ENCODE measurements at regions not wholly inside any gene's neighbourhood (a gene's known extent, or its start where the extent isn't known, plus 50 kb on each side); places are given as distances from the start of the nearest gene placed in this dataset.
A peak's percentile ranks its signal among the peaks of the same experiment; 100 is the strongest.
"Not testable (repeated sequence)": the region's sequence is repeated elsewhere in the genome, so short reads cannot be mapped to it uniquely, and the experiment has no call there.

DNA sequence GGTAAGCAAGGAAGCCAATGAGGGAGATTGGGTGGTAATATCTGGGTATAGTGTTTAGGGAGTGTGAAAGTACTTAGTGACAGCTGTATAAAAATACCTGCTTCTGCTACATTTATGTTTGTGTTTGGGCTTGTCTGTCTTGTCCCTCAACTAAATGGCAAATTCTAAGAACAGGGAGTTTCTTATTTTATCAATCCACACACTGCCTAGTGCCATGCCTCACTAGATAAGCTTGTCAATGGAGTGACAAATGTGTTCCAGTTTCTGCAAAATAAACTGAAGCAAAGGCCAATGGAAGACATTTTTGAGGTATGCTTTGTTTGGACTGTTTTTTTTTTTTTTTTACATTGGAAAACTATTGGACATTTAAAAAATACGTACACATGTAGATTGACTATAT is 418.0 kb downstream of the SH2D1A start:
- Mint-ChIP-seq H3K4me3 (no peak overlapping the region), H3K4me1 (no peaks in the 10 kb centered on the region), H3K27me3 (no peaks in the 10 kb centered on the region), H3K27ac (no peak overlapping the region), H3K36me3 (no peaks in the 10 kb centered on the region), H3K9me3 (peaks cover 0 to 4% (median 0%) of the 10 kb centered on the region in 7 donors)
- DNase-seq (no peak), ATAC-seq (ENCODE audit: low read depth in 2 of 2) (no peak)

GRCh38 chrX:124769166-124769565 is 422.8 kb downstream of the SH2D1A start:
- H3K27ac Mint-ChIP-seq = no peak overlapping the region
- no peaks in the 10 kb centered on the region for H3K4me1 Mint-ChIP-seq
- ATAC-seq (ENCODE audit: low read depth in 2 of 2) = no peak
- peaks cover 0 to 4% (median 0%) of the 10 kb centered on the region in 7 donors for H3K9me3 Mint-ChIP-seq
- no peak overlapping the region for H3K4me3 Mint-ChIP-seq
- no peaks in the 10 kb centered on the region for H3K36me3 Mint-ChIP-seq
- DNase-seq = no peak
- no peaks in the 10 kb centered on the region for H3K27me3 Mint-ChIP-seq

GRCh38 chrX:124771292-124771691 is 424.9 kb downstream of the SH2D1A start:
- peaks cover 0 to 10% (median 0%) of the 10 kb centered on the region in 7 donors for H3K9me3 Mint-ChIP-seq
- ATAC-seq (ENCODE audit: low read depth in 2 of 2) = no peak
- no peak overlapping the region for H3K4me3 Mint-ChIP-seq
- H3K36me3 Mint-ChIP-seq = no peaks in the 10 kb centered on the region
- no peaks in the 10 kb centered on the region for H3K4me1 Mint-ChIP-seq
- no peaks in the 10 kb centered on the region for H3K27me3 Mint-ChIP-seq
- DNase-seq = no peak
- peak overlapping the region in 1 of 6 donors; percentile 11 for H3K27ac Mint-ChIP-seq

GRCh38 chrX:124788253-124788652 is 441.9 kb downstream of the SH2D1A start:
- H3K9me3 Mint-ChIP-seq = peaks cover 2 to 16% (median 8%) of the 10 kb centered on the region in 7 donors
- H3K27me3 Mint-ChIP-seq; ATAC-seq (ENCODE audit: low read depth in 2 of 2); DNase-seq; H3K36me3 Mint-ChIP-seq; H3K4me1 Mint-ChIP-seq; H3K27ac Mint-ChIP-seq; H3K4me3 Mint-ChIP-seq: not testable (repeated sequence)

DNA sequence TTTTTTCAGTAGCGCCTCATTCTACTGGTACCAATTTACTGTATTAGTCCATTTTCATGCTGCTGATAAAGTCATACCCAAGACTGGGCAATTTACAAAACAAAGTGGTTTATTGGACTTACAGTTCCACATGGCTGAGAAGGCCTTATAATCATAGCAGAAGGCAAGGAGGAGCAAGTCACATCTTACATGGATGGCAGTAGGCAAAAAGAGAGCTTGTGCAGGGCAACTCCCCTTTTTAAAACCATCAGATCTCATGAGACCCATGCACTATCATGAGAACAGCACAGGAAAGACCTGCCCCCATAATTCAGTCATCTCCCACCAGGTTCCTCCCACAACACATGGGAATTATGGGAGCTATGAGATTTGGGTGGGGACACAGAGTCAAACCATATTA is 443.5 kb downstream of the SH2D1A start:
- not testable (repeated sequence) for H3K36me3 Mint-ChIP-seq, H3K4me3 Mint-ChIP-seq, DNase-seq

GRCh38 chrX:124791492-124792095 is 445.2 kb downstream of the SH2D1A start:
- H3K4me3 Mint-ChIP-seq = no peak overlapping the region
- DNase-seq (no peak), ATAC-seq (ENCODE audit: low read depth in 2 of 2) (no peak)
- no peaks in the 10 kb centered on the region for H3K36me3 Mint-ChIP-seq
- H3K27ac Mint-ChIP-seq = no peak overlapping the region
- H3K9me3 Mint-ChIP-seq = peaks cover 2 to 16% (median 12%) of the 10 kb centered on the region in 7 donors
- no peaks in the 10 kb centered on the region for H3K27me3 Mint-ChIP-seq
- no peaks in the 10 kb centered on the region for H3K4me1 Mint-ChIP-seq

More for the DNA sequence above, 443.5 kb downstream of the SH2D1A start:
- not testable (repeated sequence) for H3K27ac Mint-ChIP-seq; ATAC-seq (ENCODE audit: low read depth in 2 of 2); H3K27me3 Mint-ChIP-seq; H3K4me1 Mint-ChIP-seq
- H3K9me3 Mint-ChIP-seq = peaks cover 2 to 16% (median 12%) of the 10 kb centered on the region in 7 donors

DNA sequence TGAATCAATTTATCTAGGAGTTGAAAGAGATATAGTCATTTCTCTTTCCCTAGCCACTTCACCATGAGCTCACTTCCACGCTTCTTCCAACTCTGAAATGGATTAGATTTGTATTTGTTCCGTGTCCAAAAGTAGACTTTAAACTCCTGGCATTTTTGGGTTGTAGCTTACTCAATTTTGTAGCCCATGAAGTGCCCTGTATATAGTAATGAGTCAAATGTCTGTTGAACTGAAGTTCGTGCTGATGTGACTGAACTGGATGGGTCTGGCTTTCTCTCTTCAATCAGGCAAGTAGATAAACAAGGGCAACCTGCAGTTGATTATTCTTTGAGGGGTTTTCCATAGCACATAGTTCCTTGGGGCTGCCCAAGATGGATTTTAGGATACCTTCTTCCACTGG is 450.6 kb downstream of the SH2D1A start:
- no peak overlapping the region for H3K4me3 Mint-ChIP-seq
- no peaks in the 10 kb centered on the region for H3K4me1 Mint-ChIP-seq
- DNase-seq = no peak
- no peaks in the 10 kb centered on the region for H3K36me3 Mint-ChIP-seq
- no peak overlapping the region for H3K27ac Mint-ChIP-seq
- peaks cover 5 to 27% (median 22%) of the 10 kb centered on the region in 7 donors for H3K9me3 Mint-ChIP-seq
- H3K27me3 Mint-ChIP-seq = no peaks in the 10 kb centered on the region
- ATAC-seq (ENCODE audit: low read depth in 2 of 2) = no peak

- ATAC-seq (ENCODE audit: low read depth in 2 of 2) (no peak), DNase-seq (no peak)
- H3K9me3 Mint-ChIP-seq = peaks cover 5 to 33% (median 19%) of the 10 kb centered on the region in 7 donors
- H3K4me1 Mint-ChIP-seq = no peaks in the 10 kb centered on the region
- no peaks in the 10 kb centered on the region for H3K36me3 Mint-ChIP-seq
- no peaks in the 10 kb centered on the region for H3K27me3 Mint-ChIP-seq
- H3K4me3 Mint-ChIP-seq = no peak overlapping the region
- H3K27ac Mint-ChIP-seq = no peak overlapping the region
Observed at GRCh38 chrX:124804962-124805361, 458.6 kb downstream of the SH2D1A start.

DNA sequence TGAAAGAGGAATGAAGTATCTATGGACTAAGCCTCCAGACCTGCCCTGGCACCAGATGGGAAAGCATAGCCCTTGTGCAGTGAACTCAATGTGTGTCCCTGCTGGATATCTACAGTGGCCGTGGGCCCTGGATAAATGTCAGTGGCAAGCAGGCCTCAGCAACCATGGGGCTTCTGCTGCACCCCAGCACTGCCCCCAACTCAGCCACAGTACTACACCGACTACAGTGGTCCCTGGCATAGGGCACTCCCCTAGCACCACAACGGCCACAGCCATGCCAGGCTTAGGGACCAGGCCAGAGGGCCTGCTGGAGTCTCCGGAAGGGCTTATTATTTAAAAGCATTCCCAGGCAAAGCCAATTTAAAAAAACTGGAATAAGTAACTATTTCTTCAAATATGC is 459.1 kb downstream of the SH2D1A start:
- H3K27ac Mint-ChIP-seq = no peak overlapping the region
- DNase-seq (no peak), ATAC-seq (ENCODE audit: low read depth in 2 of 2) (no peak)
- H3K27me3 Mint-ChIP-seq = no peaks in the 10 kb centered on the region
- no peaks in the 10 kb centered on the region for H3K36me3 Mint-ChIP-seq
- peaks cover 5 to 28% (median 15%) of the 10 kb centered on the region in 7 donors for H3K9me3 Mint-ChIP-seq
- H3K4me1 Mint-ChIP-seq = no peaks in the 10 kb centered on the region
- H3K4me3 Mint-ChIP-seq = no peak overlapping the region

- ATAC-seq (ENCODE audit: low read depth in 2 of 2) (no peak), DNase-seq (no peak)
- peaks cover 0 to 9% (median 3%) of the 10 kb centered on the region in 7 donors for H3K9me3 Mint-ChIP-seq
- H3K27me3 Mint-ChIP-seq = no peaks in the 10 kb centered on the region
- no peak overlapping the region for H3K4me3 Mint-ChIP-seq
- no peak overlapping the region for H3K27ac Mint-ChIP-seq
- H3K4me1 Mint-ChIP-seq = no peaks in the 10 kb centered on the region
- H3K36me3 Mint-ChIP-seq = no peaks in the 10 kb centered on the region
Observed at GRCh38 chrX:124814106-124814505, 467.7 kb downstream of the SH2D1A start.

GRCh38 chrX:124818033-124818432 is 471.7 kb downstream of the SH2D1A start:
- Mint-ChIP-seq H3K9me3 (peaks cover 0 to 4% (median 0%) of the 10 kb centered on the region in 7 donors), H3K4me3 (no peak overlapping the region), H3K27me3 (no peaks in the 10 kb centered on the region), H3K27ac (no peak overlapping the region), H3K4me1 (no peaks in the 10 kb centered on the region), H3K36me3 (no peaks in the 10 kb centered on the region)
- ATAC-seq (ENCODE audit: low read depth in 2 of 2) (no peak), DNase-seq (no peak)

GRCh38 chrX:124818764-124819163 is 472.4 kb downstream of the SH2D1A start:
- Mint-ChIP-seq H3K27ac (no peak overlapping the region), H3K36me3 (no peaks in the 10 kb centered on the region), H3K27me3 (no peaks in the 10 kb centered on the region), H3K9me3 (peaks cover 0 to 4% (median 0%) of the 10 kb centered on the region in 7 donors), H3K4me1 (no peaks in the 10 kb centered on the region), H3K4me3 (no peak overlapping the region)
- no peak for DNase-seq
- ATAC-seq (ENCODE audit: low read depth in 2 of 2) = no peak

DNA sequence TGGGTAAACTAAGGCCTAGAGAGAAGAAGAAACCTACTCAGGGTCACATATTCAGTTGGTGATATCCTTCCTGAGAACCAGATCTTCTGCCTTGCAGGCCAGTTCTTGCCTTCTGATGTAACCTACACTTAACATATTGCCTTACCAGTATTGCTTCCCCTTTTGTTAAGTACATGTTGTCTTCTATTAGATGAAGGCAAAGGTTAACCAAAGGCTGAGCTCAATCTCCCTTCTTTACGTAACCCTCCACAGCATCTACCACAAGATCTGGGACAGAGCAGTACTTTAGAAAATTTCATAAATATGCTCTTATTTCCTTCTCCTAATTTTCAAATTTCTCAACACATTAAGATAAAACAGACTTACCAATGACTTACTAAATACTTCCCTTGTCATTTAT is 474.4 kb downstream of the SH2D1A start:
- no peak overlapping the region for H3K27ac Mint-ChIP-seq
- no peaks in the 10 kb centered on the region for H3K4me1 Mint-ChIP-seq
- H3K36me3 Mint-ChIP-seq = no peaks in the 10 kb centered on the region
- H3K27me3 Mint-ChIP-seq = no peaks in the 10 kb centered on the region
- no peak overlapping the region for H3K4me3 Mint-ChIP-seq
- H3K9me3 Mint-ChIP-seq = peaks cover 0 to 2% (median 0%) of the 10 kb centered on the region in 7 donors
- DNase-seq = no peak
- ATAC-seq (ENCODE audit: low read depth in 2 of 2) = no peak

DNA sequence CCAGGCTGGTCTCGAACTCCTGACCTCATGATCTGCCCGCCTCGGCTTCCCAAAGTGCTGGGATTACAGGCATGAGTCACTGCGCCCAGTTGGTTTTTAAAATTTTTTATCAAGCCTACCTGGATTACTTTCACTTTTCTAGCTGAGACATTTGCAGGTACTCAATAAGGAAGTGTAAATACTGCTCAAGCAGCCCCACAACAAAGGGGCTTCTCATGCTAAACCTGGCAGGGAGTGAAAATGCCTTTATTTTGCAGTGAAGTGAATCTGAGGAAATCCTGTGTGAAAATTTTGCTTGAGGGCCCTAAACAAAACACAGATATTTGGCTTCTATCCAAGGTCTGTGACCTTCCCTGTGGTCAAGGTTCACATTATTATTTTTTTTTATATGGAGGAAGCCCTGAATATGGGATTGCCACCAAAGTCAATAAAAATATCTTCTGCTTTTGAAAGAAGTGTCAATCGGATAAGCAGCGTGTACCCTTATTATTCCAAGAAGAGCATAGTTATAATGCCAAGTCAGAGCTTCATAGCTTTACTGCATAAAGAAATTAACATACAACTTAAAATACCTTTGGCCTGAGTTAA is 481.0 kb downstream of the SH2D1A start:
- Mint-ChIP-seq H3K9me3 (peaks cover 0 to 4% (median 0%) of the 10 kb centered on the region in 7 donors), H3K4me3 (no peak overlapping the region), H3K36me3 (no peaks in the 10 kb centered on the region), H3K27ac (no peak overlapping the region), H3K27me3 (no peaks in the 10 kb centered on the region), H3K4me1 (peaks cover 0 to 7% (median 0%) of the 10 kb centered on the region in 3 donors)
- ATAC-seq (ENCODE audit: low read depth in 2 of 2) (no peak), DNase-seq (no peak)
